ENCODE measurements at regions not wholly inside any gene's neighbourhood (a gene's known extent, or its start where the extent isn't known, plus 50 kb on each side); places are given as distances from the start of the nearest gene placed in this dataset.

DNA sequence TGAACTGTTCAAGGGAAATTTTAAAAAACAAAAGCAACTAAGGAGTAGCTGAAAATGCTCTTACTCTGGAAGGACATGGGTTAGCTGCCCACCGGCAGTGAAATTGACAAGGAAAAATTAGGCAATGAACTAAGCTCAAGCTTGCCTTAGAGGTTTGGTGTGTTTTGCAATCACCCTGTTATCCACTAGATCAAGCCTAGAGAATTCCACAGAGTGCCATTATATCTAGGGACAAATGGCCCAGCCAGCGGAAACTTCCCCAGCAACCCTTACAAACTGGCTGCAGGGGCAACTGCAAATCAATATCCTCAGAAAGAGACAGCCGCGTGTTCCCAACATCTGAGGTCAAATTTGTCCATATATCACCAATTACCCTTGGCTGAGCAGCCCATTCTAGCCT, 258.2 kb downstream of the SP3 start:
- Histone ChIP-seq H3K4me1 (ENCODE audit: insufficient read depth, low read length) (no peaks in the 10 kb centered on the region), H2BK5ac (ENCODE audit: insufficient read length, low read length) (no peak overlapping the region), H3K23me2 (ENCODE audit: insufficient read length, low read depth, low read length, poor library complexity, severe bottlenecking) (no peaks in the 10 kb centered on the region), H3K4ac (ENCODE audit: low read depth, low read length) (no peak overlapping the region), H3K23ac (ENCODE audit: insufficient read length, low read depth, low read length) (no peak overlapping the region), H3T11ph (ENCODE audit: low read length) (no peak overlapping the region), H3K14ac (ENCODE audit: insufficient read depth, low read length) (no peak overlapping the region), H3K27me3 (ENCODE audit: insufficient read depth, low read length) (no peaks in the 10 kb centered on the region; the same call in 1 of the 2 replicates), H4K20me1 (ENCODE audit: control insufficient read depth, insufficient read depth, insufficient read length) (no peaks in the 10 kb centered on the region), H2BK120ac (ENCODE audit: low read depth, low read length, poor library complexity, severe bottlenecking) (no peak overlapping the region), H3K79me2 (ENCODE audit: insufficient read depth, low read length) (no peaks in the 10 kb centered on the region), H2AK5ac (ENCODE audit: insufficient read length, low read length) (no peak overlapping the region), H2BK12ac (ENCODE audit: insufficient read length, low read depth, low read length) (no peak overlapping the region), H3K27ac (ENCODE audit: insufficient read length, low read depth, low read length) (no peak overlapping the region), H3K79me1 (ENCODE audit: insufficient read depth, low read depth, low read length, poor library complexity, severe bottlenecking) (no peaks in the 10 kb centered on the region), H2AFZ (ENCODE audit: low read length) (no peak overlapping the region), H3K18ac (ENCODE audit: insufficient read length, low read depth, low read length) (no peak overlapping the region), H3K4me2 (ENCODE audit: insufficient read depth, insufficient read length, low read length) (no peak overlapping the region), H2BK20ac (ENCODE audit: low read depth, low read length, poor library complexity, severe bottlenecking) (no peak overlapping the region), H3K56ac (ENCODE audit: insufficient read length, low read depth, low read length) (no peak overlapping the region), H3K9me3 (ENCODE audit: control insufficient read depth, low read depth, low read length) (no peaks in the 10 kb centered on the region), H3K9ac (ENCODE audit: extremely low read depth, insufficient read length, low read length) (no peak overlapping the region), H4K8ac (replicated peaks; ENCODE audit: insufficient read length, low read depth, low read length) (no peak overlapping the region), H2BK15ac (ENCODE audit: low read depth, low read length) (no peak overlapping the region), H4K5ac (ENCODE audit: insufficient read length, low read depth, low read length) (no peak overlapping the region), H4K91ac (ENCODE audit: insufficient read length, low read depth, low read length) (no peak overlapping the region)
- Mint-ChIP-seq H3K36me3 (ENCODE audit: insufficient read depth in 1 of 3, low read depth in 3 of 3) (no peaks in the 10 kb centered on the region), H3K4me1 (peaks cover 4 to 8% of the 10 kb centered on the region in 2 experiments), H3K9me3 (peaks cover 0 to 2% of the 10 kb centered on the region in 2 experiments; a peak in 2 of 5 replicates), H3K4me3 (no peak overlapping the region), H3K27me3 (ENCODE audit: low read depth) (no peaks in the 10 kb centered on the region), H3K27ac (no peak overlapping the region)
- WGBS (ENCODE audit: extremely low coverage, insufficient read length, low lambda C conversion rate) = no CpG with 5 or more reads among the region's 4 CpGs
- no peak for DNase-seq
- TF ChIP-seq, protein P1, sequence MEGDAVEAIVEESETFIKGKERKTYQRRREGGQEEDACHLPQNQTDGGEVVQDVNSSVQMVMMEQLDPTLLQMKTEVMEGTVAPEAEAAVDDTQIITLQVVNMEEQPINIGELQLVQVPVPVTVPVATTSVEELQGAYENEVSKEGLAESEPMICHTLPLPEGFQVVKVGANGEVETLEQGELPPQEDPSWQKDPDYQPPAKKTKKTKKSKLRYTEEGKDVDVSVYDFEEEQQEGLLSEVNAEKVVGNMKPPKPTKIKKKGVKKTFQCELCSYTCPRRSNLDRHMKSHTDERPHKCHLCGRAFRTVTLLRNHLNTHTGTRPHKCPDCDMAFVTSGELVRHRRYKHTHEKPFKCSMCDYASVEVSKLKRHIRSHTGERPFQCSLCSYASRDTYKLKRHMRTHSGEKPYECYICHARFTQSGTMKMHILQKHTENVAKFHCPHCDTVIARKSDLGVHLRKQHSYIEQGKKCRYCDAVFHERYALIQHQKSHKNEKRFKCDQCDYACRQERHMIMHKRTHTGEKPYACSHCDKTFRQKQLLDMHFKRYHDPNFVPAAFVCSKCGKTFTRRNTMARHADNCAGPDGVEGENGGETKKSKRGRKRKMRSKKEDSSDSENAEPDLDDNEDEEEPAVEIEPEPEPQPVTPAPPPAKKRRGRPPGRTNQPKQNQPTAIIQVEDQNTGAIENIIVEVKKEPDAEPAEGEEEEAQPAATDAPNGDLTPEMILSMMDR (conservative IDR thresholded peaks at IDR 0.05) = no peak
